ENCODE measurements at regions not wholly inside any gene's neighbourhood (a gene's known extent, or its start where the extent isn't known, plus 50 kb on each side); places are given as distances from the start of the nearest gene placed in this dataset.

GRCh38 chr22:48700566-48701295 is 1126.9 kb downstream of the BRD1 start:
- no peaks in the 10 kb centered on the region for H3K27me3 ChIP-seq (ENCODE audit: control insufficient read depth in 1 of 2, insufficient read depth in 2 of 2, low read length in 2 of 2)
- POLR2A ChIA-PET, result interaction anchor here (1.0 to 1.4 kb wide), 4 partner anchors 8 to 121 kb away, joined by 3 to 16 read pairs (median 4); no protein-coding TSS in a partner anchor
- intact Hi-C loops (cut with micrococcal nuclease; ENCODE audit: unreplicated experiment), result no loop called here
- in situ Hi-C loops (cut with HindIII; ENCODE audit: extremely low pct_ligation_motif_present, low pct_unique_long_range_greater_than_20kb), result no loop called here
- peaks cover 100% of the 10 kb centered on the region for H3K4me1 ChIP-seq (ENCODE audit: insufficient read depth, low read length)
- 38% methylated on average over 6 of the region's 19 CpGs for WGBS (ENCODE audit: low lambda C conversion rate)
- peak; percentile 51 for ATAC-seq
- peak overlapping the region; percentile 78 for H3K9ac ChIP-seq (ENCODE audit: insufficient read depth, low read depth, low read length)
- peak overlapping the region in 1 of 3 experiments; percentile 66; a peak in 1 of 6 replicates for H3K4me3 ChIP-seq (replicated peaks in 1 of 3; ENCODE audit: insufficient read depth in 1 of 3, low read depth in 2 of 3, low read length in 3 of 3)
- H3K79me2 ChIP-seq (ENCODE audit: insufficient read depth, low read length), result peaks cover 89% of the 10 kb centered on the region
- peak overlapping the region; percentile 94 for H3K27ac ChIP-seq (ENCODE audit: extremely low read length, insufficient read depth, low read length)
- peak; percentile 88 for DNase-seq (ENCODE audit: low spot score)
- peak; percentile 95 for FAIRE-seq
- H3K36me3 ChIP-seq (replicated peaks in 1 of 2; ENCODE audit: control insufficient read depth in 1 of 2, insufficient read depth in 2 of 2, low read length in 2 of 2), result peaks cover 0 to 2% of the 10 kb centered on the region in 2 experiments; a peak in 3 of 5 replicates
- CTCF ChIA-PET (ENCODE audit: low intra/inter-chr PET ratio, low total read pairs), result no interaction called here
- no TSS peak for BruUV-seq (replicated peaks)
- H3K4me2 ChIP-seq (ENCODE audit: low read depth, low read length), result peak overlapping the region; percentile 47
- no peaks in the 10 kb centered on the region for H3K9me3 ChIP-seq (ENCODE audit: low read length)
- H2AFZ ChIP-seq (ENCODE audit: low read length), result no peak overlapping the region
- peaks cover 2% of the 10 kb centered on the region; the same call in 1 of the 2 replicates for H4K20me1 ChIP-seq (ENCODE audit: insufficient read depth, low read length)
- TF ChIP-seq ZFP1 (CRISPR knock-in tag; IDR thresholded peaks at IDR 0.05), result no peak
- peak; percentile 36; the same call in 1 of the 2 replicates for TF ChIP-seq MYC (CRISPR knock-in tag; IDR thresholded peaks at IDR 0.05; ENCODE audit: borderline replicate concordance)
- TF ChIP-seq ZNF136 (CRISPR knock-in tag; IDR thresholded peaks at IDR 0.05; ENCODE audit: low read depth), result no peak
- TF ChIP-seq ZNF382 (CRISPR knock-in tag; IDR thresholded peaks at IDR 0.05; ENCODE audit: borderline replicate concordance), result no peak
- no peak for TF ChIP-seq THAP7 (CRISPR knock-in tag; IDR thresholded peaks at IDR 0.05)
- no peak for TF ChIP-seq ZNF576 (CRISPR knock-in tag; IDR thresholded peaks at IDR 0.05)
- no peak for TF ChIP-seq ZBTB25 (CRISPR knock-in tag; IDR thresholded peaks at IDR 0.05)
- TF ChIP-seq ZNF703 (CRISPR knock-in tag; IDR thresholded peaks at IDR 0.05; ENCODE audit: borderline replicate concordance), result no peak
- TF ChIP-seq MTA3 (CRISPR knock-in tag; IDR thresholded peaks at IDR 0.05), result no peak
- peak; percentile 55; the same call in 1 of the 2 replicates for TF ChIP-seq FOXP4 (CRISPR knock-in tag; IDR thresholded peaks at IDR 0.05)
- no peak for TF ChIP-seq ZBTB8A (CRISPR knock-in tag; IDR thresholded peaks at IDR 0.05; ENCODE audit: borderline replicate concordance, low read depth)
- peak; percentile 51 for TF ChIP-seq CTCF (CRISPR knock-in tag; IDR thresholded peaks at IDR 0.05)
- TF ChIP-seq SRF (IDR thresholded peaks at IDR 0.05; ENCODE audit: low read depth, low read length), result no peak
- no peak for TF ChIP-seq KAT2B (IDR thresholded peaks at IDR 0.05; ENCODE audit: borderline replicate concordance, low read depth, low read length)
- TF ChIP-seq, protein P1, sequence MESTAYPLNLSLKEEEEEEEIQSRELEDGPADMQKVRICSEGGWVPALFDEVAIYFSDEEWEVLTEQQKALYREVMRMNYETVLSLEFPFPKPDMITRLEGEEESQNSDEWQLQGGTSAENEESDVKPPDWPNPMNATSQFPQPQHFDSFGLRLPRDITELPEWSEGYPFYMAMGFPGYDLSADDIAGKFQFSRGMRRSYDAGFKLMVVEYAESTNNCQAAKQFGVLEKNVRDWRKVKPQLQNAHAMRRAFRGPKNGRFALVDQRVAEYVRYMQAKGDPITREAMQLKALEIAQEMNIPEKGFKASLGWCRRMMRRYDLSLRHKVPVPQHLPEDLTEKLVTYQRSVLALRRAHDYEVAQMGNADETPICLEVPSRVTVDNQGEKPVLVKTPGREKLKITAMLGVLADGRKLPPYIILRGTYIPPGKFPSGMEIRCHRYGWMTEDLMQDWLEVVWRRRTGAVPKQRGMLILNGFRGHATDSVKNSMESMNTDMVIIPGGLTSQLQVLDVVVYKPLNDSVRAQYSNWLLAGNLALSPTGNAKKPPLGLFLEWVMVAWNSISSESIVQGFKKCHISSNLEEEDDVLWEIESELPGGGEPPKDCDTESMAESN (CRISPR knock-in tag; conservative IDR thresholded peaks at IDR 0.05), result 0 out of 2 replicates have a peak, but pooled peaks have one; percentile 23
- no peak for TF ChIP-seq ADNP (CRISPR knock-in tag; IDR thresholded peaks at IDR 0.05)

All from HepG2 (cell line).